HEK293T (cell line): ENCODE measurements at regions not wholly inside any gene's neighbourhood (a gene's known extent, or its start where the extent isn't known, plus 50 kb on each side); places are given as distances from the start of the nearest gene placed in this dataset.

Source experiments
- BHLHE40 ChIP-seq: fragments of 450-650 bp; IDR thresholded peaks from 2 replicates; pipeline ENCODE4 v1.6.1; 2016; ENCODE audit warnings: mild to moderate bottlenecking, moderate library complexity, borderline replicate concordance
- ELF4 ChIP-seq: fragments of 450-650 bp; IDR thresholded peaks from 2 replicates; pipeline ENCODE4 v1.6.1; 2017; ENCODE audit warnings: antibody characterized with exemption
- FOXA1 ChIP-seq: fragments of 450-650 bp; IDR thresholded peaks from 2 replicates; pipeline ENCODE4 v1.6.1; 2016; ENCODE audit warnings: mild to moderate bottlenecking
- FOXK2 ChIP-seq: fragments of 450-650 bp; IDR thresholded peaks from 2 replicates; pipeline ENCODE4 v1.6.1; 2016; ENCODE audit warnings: mild to moderate bottlenecking
- FOXM1 ChIP-seq: fragments of 450-650 bp; IDR thresholded peaks from 2 replicates; pipeline ENCODE4 v1.6.1; 2017; ENCODE audit warnings: mild to moderate bottlenecking, borderline replicate concordance
- SP1 ChIP-seq: fragments of 450-650 bp; IDR thresholded peaks from 2 replicates; pipeline ENCODE4 v1.6.1; 2017
- ZNF384 ChIP-seq: fragments of 450-650 bp; IDR thresholded peaks from 2 replicates; pipeline ENCODE4 v1.6.1; 2016

- TF ChIP-seq BHLHE40 = no peak
- no peak for TF ChIP-seq FOXA1
- TF ChIP-seq ELF4 = no peak
- no peak for TF ChIP-seq FOXM1
- no peak for TF ChIP-seq SP1
- no peak for TF ChIP-seq FOXK2
- TF ChIP-seq ZNF384 = no peak
These were observed 60.5 kb upstream of the HS3ST2 start for GRCh38 chr16:22753451-22753850.
